ENCODE measurements at regions not wholly inside any gene's neighbourhood (a gene's known extent, or its start where the extent isn't known, plus 50 kb on each side); places are given as distances from the start of the nearest gene placed in this dataset.

- no peak for DNase-seq
These were observed 78.2 kb upstream of the STAC start for GRCh38 chr3:36302158-36302509.

GRCh38 chr3:36302626-36303025 lies 77.7 kb upstream of the STAC start:
- no peak for DNase-seq

- no peak for DNase-seq
These were observed 77.0 kb upstream of the STAC start for GRCh38 chr3:36303286-36303685.

GRCh38 chr3:36305929-36306520 lies 74.3 kb upstream of the STAC start:
- DNase-seq = no peak

GRCh38 chr3:36309092-36309491 lies 71.2 kb upstream of the STAC start:
- no peak for DNase-seq

DNA sequence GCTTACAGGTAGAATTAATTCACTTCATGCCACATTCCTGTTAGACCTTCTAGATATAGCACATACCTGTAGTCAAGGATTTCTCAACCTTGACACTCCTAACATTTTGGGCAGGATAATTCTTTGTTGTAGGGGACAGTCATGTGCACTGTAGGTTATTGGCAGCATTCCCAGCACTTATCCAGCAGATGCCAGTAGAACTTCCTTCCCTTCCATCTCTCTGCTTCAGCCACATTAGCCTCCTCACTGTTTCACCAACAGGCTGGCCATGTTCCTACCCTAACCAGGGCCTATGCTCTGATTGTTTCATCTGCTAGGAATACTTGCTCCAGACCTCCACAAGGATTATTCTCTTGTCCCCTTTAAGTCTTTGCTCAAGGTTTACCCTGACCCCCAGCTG lies 68.0 kb upstream of the STAC start:
- no peak for DNase-seq

- no peak for DNase-seq
These were observed 62.4 kb upstream of the STAC start for GRCh38 chr3:36317915-36318314.

GRCh38 chr3:36318621-36319200 lies 61.6 kb upstream of the STAC start:
- DNase-seq = no peak

DNA sequence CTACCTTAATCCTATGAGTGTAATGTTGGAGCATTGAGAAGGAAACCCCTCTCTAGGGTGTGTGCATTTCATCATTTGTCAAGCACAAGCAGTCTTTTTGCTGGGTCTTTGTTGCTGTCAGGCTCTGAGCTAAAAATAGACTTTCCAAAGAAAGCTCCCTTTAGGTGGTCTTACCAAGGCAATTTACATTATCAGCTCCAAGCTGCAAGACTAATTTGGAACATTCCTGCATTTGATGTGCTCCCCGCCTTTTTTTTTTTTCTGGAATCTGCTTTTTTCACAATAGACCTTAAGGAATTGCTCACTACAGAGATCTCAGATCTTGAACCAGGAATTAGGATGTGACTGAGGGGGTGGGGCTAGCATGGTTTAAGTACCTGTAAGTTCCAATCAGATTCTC lies 60.6 kb upstream of the STAC start:
- no peak for DNase-seq

All from stimulated activated CD4-positive, alpha-beta T cell treated with anti-CD3 and anti-CD28 coated beads, Interleukin-15, amount 100 ng/mL, for 24 hours (primary cell).